ENCODE measurements at regions not wholly inside any gene's neighbourhood (a gene's known extent, or its start where the extent isn't known, plus 50 kb on each side); places are given as distances from the start of the nearest gene placed in this dataset.

GRCh38 chr3:159776779-159777178, 211.9 kb upstream of the IL12A start:
- no peaks in the 10 kb centered on the region for H3K27me3 Mint-ChIP-seq (ENCODE audit: unreplicated experiment)
- DNase-seq (ENCODE audit: extremely low spot score, unreplicated experiment) = no peak
- no peaks in the 10 kb centered on the region for H3K9me3 Mint-ChIP-seq (ENCODE audit: unreplicated experiment)
- no peaks in the 10 kb centered on the region for H3K36me3 Mint-ChIP-seq (ENCODE audit: unreplicated experiment)
- no peak overlapping the region for H3K4me3 Mint-ChIP-seq (ENCODE audit: unreplicated experiment)
- peak overlapping the region; percentile 92 for H3K27ac Mint-ChIP-seq (ENCODE audit: unreplicated experiment)
- peaks cover 29% of the 10 kb centered on the region for H3K4me1 Mint-ChIP-seq (ENCODE audit: unreplicated experiment)
- TF ChIP-seq CTCF (IDR thresholded peaks at IDR 0.05) = no peak

- no peak for DNase-seq (ENCODE audit: extremely low spot score, unreplicated experiment)
- peaks cover 33% of the 10 kb centered on the region for H3K4me1 Mint-ChIP-seq (ENCODE audit: unreplicated experiment)
- no peak overlapping the region for H3K27ac Mint-ChIP-seq (ENCODE audit: unreplicated experiment)
Observed at GRCh38 chr3:159779883-159780282, 208.8 kb upstream of the IL12A start.

GRCh38 chr3:159781867-159782266, 206.8 kb upstream of the IL12A start:
- Mint-ChIP-seq H3K4me1 (ENCODE audit: unreplicated experiment) (peaks cover 32% of the 10 kb centered on the region), H3K27ac (ENCODE audit: unreplicated experiment) (no peak overlapping the region)

More at GRCh38 chr3:159779883-159780282, 208.8 kb upstream of the IL12A start:
- TF ChIP-seq CTCF (IDR thresholded peaks at IDR 0.05) = no peak
- Mint-ChIP-seq H3K36me3 (ENCODE audit: unreplicated experiment) (no peaks in the 10 kb centered on the region), H3K27me3 (ENCODE audit: unreplicated experiment) (no peaks in the 10 kb centered on the region), H3K4me3 (ENCODE audit: unreplicated experiment) (no peak overlapping the region), H3K9me3 (ENCODE audit: unreplicated experiment) (no peaks in the 10 kb centered on the region)

GRCh38 chr3:159782724-159783421, 205.8 kb upstream of the IL12A start:
- TF ChIP-seq CTCF (IDR thresholded peaks at IDR 0.05) = no peak
- H3K27ac Mint-ChIP-seq (ENCODE audit: unreplicated experiment) = no peak overlapping the region
- no peak for DNase-seq (ENCODE audit: extremely low spot score, unreplicated experiment)
- no peaks in the 10 kb centered on the region for H3K36me3 Mint-ChIP-seq (ENCODE audit: unreplicated experiment)
- no peak overlapping the region for H3K4me3 Mint-ChIP-seq (ENCODE audit: unreplicated experiment)
- no peaks in the 10 kb centered on the region for H3K9me3 Mint-ChIP-seq (ENCODE audit: unreplicated experiment)
- no peaks in the 10 kb centered on the region for H3K27me3 Mint-ChIP-seq (ENCODE audit: unreplicated experiment)
- peaks cover 38% of the 10 kb centered on the region for H3K4me1 Mint-ChIP-seq (ENCODE audit: unreplicated experiment)

More at GRCh38 chr3:159781867-159782266, 206.8 kb upstream of the IL12A start:
- Mint-ChIP-seq H3K9me3 (ENCODE audit: unreplicated experiment) (no peaks in the 10 kb centered on the region), H3K4me3 (ENCODE audit: unreplicated experiment) (no peak overlapping the region), H3K27me3 (ENCODE audit: unreplicated experiment) (no peaks in the 10 kb centered on the region), H3K36me3 (ENCODE audit: unreplicated experiment) (no peaks in the 10 kb centered on the region)
- TF ChIP-seq CTCF (IDR thresholded peaks at IDR 0.05) = no peak
- DNase-seq (ENCODE audit: extremely low spot score, unreplicated experiment) = no peak

- Mint-ChIP-seq H3K9me3 (ENCODE audit: unreplicated experiment) (no peaks in the 10 kb centered on the region), H3K27me3 (ENCODE audit: unreplicated experiment) (no peaks in the 10 kb centered on the region), H3K36me3 (ENCODE audit: unreplicated experiment) (no peaks in the 10 kb centered on the region), H3K4me3 (ENCODE audit: unreplicated experiment) (no peak overlapping the region), H3K4me1 (ENCODE audit: unreplicated experiment) (peaks cover 45% of the 10 kb centered on the region), H3K27ac (ENCODE audit: unreplicated experiment) (no peak overlapping the region)
- TF ChIP-seq CTCF (IDR thresholded peaks at IDR 0.05) = no peak
- no peak for DNase-seq (ENCODE audit: extremely low spot score, unreplicated experiment)
Observed at GRCh38 chr3:159783780-159784742, 204.6 kb upstream of the IL12A start.
